ENCODE measurements at regions not wholly inside any gene's neighbourhood (a gene's known extent, or its start where the extent isn't known, plus 50 kb on each side); places are given as distances from the start of the nearest gene placed in this dataset.

DNA sequence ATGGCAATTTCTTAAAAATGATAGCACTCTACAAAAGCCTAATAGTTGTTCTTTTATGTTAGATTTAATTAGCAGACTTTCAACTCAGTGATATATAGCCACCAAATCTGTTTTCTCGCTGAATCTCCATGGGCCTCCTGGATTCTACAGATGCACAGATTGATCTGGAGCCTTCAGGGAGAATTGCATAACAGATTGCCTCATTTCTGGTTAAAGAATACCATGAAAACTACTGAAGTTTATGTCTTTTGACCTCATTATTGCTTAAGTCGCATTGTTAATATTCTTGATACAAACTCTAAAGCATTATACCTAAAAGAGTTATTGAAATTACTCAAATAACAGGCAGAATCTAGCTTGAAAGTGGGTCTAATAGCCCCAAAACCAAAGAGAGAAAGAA lies 53.7 kb upstream of the PRR20A start:
- no peaks in the 10 kb centered on the region for H3K36me3 Mint-ChIP-seq
- H3K27ac Mint-ChIP-seq, result no peak overlapping the region
- DNase-seq (no peak), ATAC-seq (ENCODE audit: low read depth in 2 of 2) (no peak)
- H3K9me3 Mint-ChIP-seq, result peaks cover 0 to 18% (median 4%) of the 10 kb centered on the region in 7 donors
- H3K27me3 Mint-ChIP-seq, result no peaks in the 10 kb centered on the region
- H3K4me1 Mint-ChIP-seq, result no peaks in the 10 kb centered on the region
- no peak overlapping the region for H3K4me3 Mint-ChIP-seq

Data from naive B cell (primary cell).